K562 (cell line): ENCODE measurements at regions not wholly inside any gene's neighbourhood (a gene's known extent, or its start where the extent isn't known, plus 50 kb on each side); places are given as distances from the start of the nearest gene placed in this dataset.

ENCODE experiments used
- ATAC-seq: fragments of 200-7000 bp; cut with Tn5 transposase; 3 replicates; pipeline ENCODE4 v1.9.1; 2020; ENCODE audit warnings: moderate library complexity
- BruUV-seq: library from RNA; stranded (reverse); fragments of 400-500 nt; replicated peaks from 2 replicates; lab custom pipeline; 2021; lab: Mats Ljungman, UMichigan
- CTCF ChIA-PET: fragments of 300-600 bp; formaldehyde crosslinking; extraction: SDS; loops from one replicate; lab custom pipeline; 2021; ENCODE audit warnings: low intra/inter-chr PET ratio; lab: Yijun Ruan, JAX
- POLR2A ChIA-PET: fragments of 300-600, 350-650 bp; sonication (Branson Sonifier 250); formaldehyde crosslinking; extraction: SDS; loops from one replicate; lab custom pipeline; 2021; ENCODE audit warnings: antibody characterized with exemption, inconsistent platforms; lab: Yijun Ruan, JAX
- DNase-seq, 4 experiments: peaks; one replicate each; pipeline versions ENCODE4 v3.0.0 to v3.0.0-alpha.2; 2011 to 2018; ENCODE audit warnings: low spot score in 3 of 4, mixed read lengths in 3 of 4; ENCODE audit errors: extremely low read depth in 1 of 4
- FAIRE-seq: peaks from 2 replicates; lab custom pipeline; 2011; peaks lifted over from hg19 to GRCh38; lab: Jason Lieb, UNC
- H2AFZ ChIP-seq: 2 replicates; pipeline ENCODE4 v1.6.0; 2011; ENCODE audit warnings: low read depth, low read length, control low read depth, inconsistent platforms
- H3K27ac ChIP-seq: fragments of 200-600 bp; 3 replicates; pipeline ENCODE4 v1.8.0; 2011; ENCODE audit warnings: low read depth, mild to moderate bottlenecking, control low read depth, inconsistent platforms, low read length, moderate library complexity, mixed read lengths; ENCODE audit errors: extremely low read depth
- H3K27me3 ChIP-seq, 2 experiments: fragments of 300-600 bp in 1 of 2; 2 replicates in 1 of 2; 3 replicates in 1 of 2; pipeline versions ENCODE4 v1.6.0 to v1.8.0; 2011; ENCODE audit warnings: inconsistent platforms in 2 of 2, low read length in 2 of 2, mild to moderate bottlenecking in 1 of 2, mixed read lengths in 1 of 2, moderate library complexity in 1 of 2; ENCODE audit not compliant: control insufficient read depth in 2 of 2, insufficient read depth in 2 of 2
- H3K36me3 ChIP-seq: fragments of 300-600 bp; 3 replicates; pipeline ENCODE4 v1.8.0; 2011; ENCODE audit warnings: mild to moderate bottlenecking, low read length, inconsistent platforms; ENCODE audit not compliant: control insufficient read depth, insufficient read depth
- H3K4me1 ChIP-seq, 2 experiments: fragments of 200-600 bp in 1 of 2; replicated peaks in 1 of 2; 2 replicates in 1 of 2; 3 replicates in 1 of 2; pipeline versions ENCODE4 v1.5.1 to v1.8.0; 2011; ENCODE audit warnings: inconsistent platforms in 2 of 2, low read length in 2 of 2, mild to moderate bottlenecking in 1 of 2, mixed read lengths in 1 of 2, moderate library complexity in 1 of 2; ENCODE audit not compliant: control insufficient read depth in 2 of 2, insufficient read depth in 2 of 2
- H3K4me2 ChIP-seq: 2 replicates; pipeline ENCODE4 v1.6.1; 2011; ENCODE audit warnings: low read length, control low read depth, inconsistent platforms, mixed read lengths; ENCODE audit not compliant: insufficient read depth
- H3K4me3 ChIP-seq: fragments of 200-600 bp; sonication (generic), shearing (Covaris generic); 2 replicates; pipeline ENCODE4 v1.5.1; 2016; ENCODE audit warnings: control low read depth, inconsistent platforms
- H3K79me2 ChIP-seq: fragments of 200-600 bp; 3 replicates; pipeline ENCODE4 v1.8.0; 2011; ENCODE audit warnings: low read length, inconsistent platforms; ENCODE audit not compliant: control insufficient read depth, insufficient read depth
- H3K9ac ChIP-seq, 2 experiments: 2 replicates each; pipeline versions ENCODE4 v1.6.0 to v1.6.1; 2011; ENCODE audit warnings: low read depth in 2 of 2, low read length in 2 of 2, control low read depth in 1 of 2, inconsistent platforms in 1 of 2, mild to moderate bottlenecking in 1 of 2, mixed read lengths in 1 of 2; ENCODE audit not compliant: insufficient read depth in 1 of 2
- H3K9me1 ChIP-seq: one replicate; pipeline ENCODE4 v1.6.0; 2011; ENCODE audit warnings: inconsistent platforms, mild to moderate bottlenecking, low read length, moderate library complexity; ENCODE audit not compliant: control insufficient read depth, insufficient read depth
- H3K9me3 ChIP-seq: replicated peaks from 2 replicates; pipeline ENCODE4 v1.5.1; 2011; ENCODE audit warnings: low read depth, low read length, inconsistent platforms; ENCODE audit not compliant: control insufficient read depth, insufficient read depth
- H4K20me1 ChIP-seq: replicated peaks from 2 replicates; pipeline ENCODE4 v1.6.1; 2011; ENCODE audit warnings: low read length, inconsistent platforms, mixed read lengths; ENCODE audit not compliant: control insufficient read depth, insufficient read depth
- BCL6 ChIP-seq: fragments of 250-450 bp; sonication (Bioruptor Pico); IDR thresholded peaks from 2 replicates; pipeline ENCODE4 v1.4.0; 2020
- DEAF1 ChIP-seq: fragments of 450-650 bp; formaldehyde crosslinking; IDR thresholded peaks from 2 replicates; pipeline ENCODE4 v1.4.0; 2020; ENCODE audit warnings: mild to moderate bottlenecking, moderate library complexity
- FOXK1 ChIP-seq: sonication (generic); formaldehyde crosslinking; IDR thresholded peaks from 2 replicates; pipeline ENCODE4 v1.8.0; 2022; ENCODE audit warnings: missing genetic modification reagents, mild to moderate bottlenecking, borderline replicate concordance
- HDAC3 ChIP-seq: fragments of 450-650 bp; IDR thresholded peaks from 2 replicates; pipeline ENCODE4 v1.6.1; 2018; ENCODE audit warnings: borderline replicate concordance, mild to moderate bottlenecking, moderate library complexity; ENCODE audit not compliant: partially characterized antibody
- RBM14 ChIP-seq: fragments of 200-400 bp; formaldehyde crosslinking; IDR thresholded peaks from 2 replicates; pipeline ENCODE4 v1.6.1; 2018; ENCODE audit warnings: low read depth, mild to moderate bottlenecking, low read length, moderate library complexity, borderline replicate concordance; ENCODE audit not compliant: insufficient read depth
- SIX5 ChIP-seq, 2 experiments: IDR thresholded peaks; 2 replicates each; pipeline ENCODE4 v1.6.1; 2011; ENCODE audit warnings: low read length in 2 of 2, borderline replicate concordance in 1 of 2, low read depth in 1 of 2, mild to moderate bottlenecking in 1 of 2, moderate library complexity in 1 of 2; ENCODE audit not compliant: insufficient read depth in 1 of 2
- ZKSCAN8 ChIP-seq: fragments of 200-800 bp; sonication (Bioruptor generic); IDR thresholded peaks from 2 replicates; pipeline ENCODE4 v1.6.1; 2016; ENCODE audit warnings: missing genetic modification characterization, missing compliant biosample characterization
- ZNF398 ChIP-seq: fragments of 250-450 bp; sonication (Bioruptor Pico); IDR thresholded peaks from 2 replicates; pipeline ENCODE4 v1.8.0; 2021; ENCODE audit warnings: moderate library complexity, mild to moderate bottlenecking, inconsistent platforms
- WGBS: fragments of 100-300 bp; shearing (Covaris generic); methylation state at CpG from one replicate; pipeline ENCODE4 v1.1.6; 2016; ENCODE audit warnings: low coverage, mixed read lengths; ENCODE audit not compliant: insufficient coverage; ENCODE audit errors: missing lambda C conversion rate; 5-methylcytosine and 5-hydroxymethylcytosine counted together
- in situ Hi-C: fragments of 300-500 bp; cut with MboI; formaldehyde crosslinking; loops from 4 replicates; pipeline ENCODE4 v1.15.0; 2018; ENCODE audit warnings: inconsistent platforms, mixed read lengths
- intact Hi-C: fragments of 100-400 bp; cut with micrococcal nuclease; formaldehyde crosslinking; loops from 2 replicates; pipeline ENCODE4 v1.14.2; 2022

GRCh38 chr10:106504536-106504935 is 660.0 kb downstream of the SORCS1 start:
- Histone ChIP-seq H3K4me3 (no peak overlapping the region), H3K27me3 (no peaks in the 10 kb centered on the region), H3K79me2 (no peaks in the 10 kb centered on the region), H2AFZ (no peak overlapping the region), H3K9ac (no peak overlapping the region), H3K36me3 (no peaks in the 10 kb centered on the region), H3K27ac (no peak overlapping the region), H3K9me3 (no peaks in the 10 kb centered on the region), H4K20me1 (no peaks in the 10 kb centered on the region), H3K4me1 (no peaks in the 10 kb centered on the region), H3K4me2 (no peak overlapping the region), H3K9me1 (no peaks in the 10 kb centered on the region)
- DNase-seq (no peak), FAIRE-seq (no peak), ATAC-seq (no peak)
- intact Hi-C loops, result no loop called here
- in situ Hi-C loops, result no loop called here
- no TSS peak for BruUV-seq
- TF ChIP-seq BCL6 (CRISPR knock-in tag) (no peak), ZNF398 (no peak), ZKSCAN8 (CRISPR knock-in tag) (no peak), HDAC3 (no peak), FOXK1 (CRISPR knock-in tag) (no peak)
- ChIA-PET POLR2A (no interaction called here), CTCF (no interaction called here)
- WGBS, result 0% methylated on average over 3 of the region's 6 CpGs

GRCh38 chr10:106502641-106503040 is 661.9 kb downstream of the SORCS1 start:
- no peak overlapping the region for H3K4me3 ChIP-seq
- 0% methylated on average over 2 of the region's 2 CpGs for WGBS
- intact Hi-C loops, result no loop called here
- H3K36me3 ChIP-seq, result no peaks in the 10 kb centered on the region
- FAIRE-seq (no peak), ATAC-seq (no peak), DNase-seq (no peak)
- no peak overlapping the region for H2AFZ ChIP-seq
- no peaks in the 10 kb centered on the region for H3K79me2 ChIP-seq
- H3K27me3 ChIP-seq, result no peaks in the 10 kb centered on the region
- no TSS peak for BruUV-seq
- in situ Hi-C loops, result no loop called here
- no peak overlapping the region for H3K4me2 ChIP-seq
- no peak overlapping the region for H3K9ac ChIP-seq
- H3K9me1 ChIP-seq, result no peaks in the 10 kb centered on the region
- CTCF ChIA-PET, result no interaction called here
- no peaks in the 10 kb centered on the region for H3K4me1 ChIP-seq
- no peaks in the 10 kb centered on the region for H4K20me1 ChIP-seq
- no peaks in the 10 kb centered on the region for H3K9me3 ChIP-seq
- POLR2A ChIA-PET, result no interaction called here
- H3K27ac ChIP-seq, result no peak overlapping the region
- TF ChIP-seq RBM14 (no peak), DEAF1 (no peak), SIX5 (IDR thresholded peaks at IDR 0.05; ENCODE audit: borderline replicate concordance in 1 of 2, insufficient read depth in 1 of 2, low read depth in 1 of 2, low read length in 2 of 2) (no peak)
